ENCODE measurements at regions not wholly inside any gene's neighbourhood (a gene's known extent, or its start where the extent isn't known, plus 50 kb on each side); places are given as distances from the start of the nearest gene placed in this dataset.

DNA sequence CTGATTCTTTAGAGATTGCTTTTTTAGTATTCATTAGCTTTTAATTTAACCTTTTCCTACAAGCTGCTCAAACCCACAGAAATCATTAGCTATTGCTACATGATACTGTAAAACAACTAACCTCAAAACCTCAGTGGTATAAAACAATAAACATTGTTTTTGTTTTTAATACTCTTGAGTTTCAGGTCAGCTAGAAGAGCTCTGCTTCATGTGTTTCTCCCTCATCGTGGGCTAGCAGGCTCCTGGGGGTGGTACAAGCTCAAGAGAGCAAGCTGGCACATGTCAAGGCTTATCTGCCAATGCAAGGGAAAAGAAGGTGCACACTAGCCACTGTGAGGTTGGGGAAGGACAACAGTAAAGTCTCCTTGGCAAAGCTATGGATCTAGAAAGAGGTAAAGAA is 232.9 kb upstream of the PHF14 start:
- no peak overlapping the region for H3K4me3 ChIP-seq (ENCODE audit: low read depth, low read length)
- DNase-seq (ENCODE audit: low read depth), result no peak
- TF ChIP-seq, protein P1, sequence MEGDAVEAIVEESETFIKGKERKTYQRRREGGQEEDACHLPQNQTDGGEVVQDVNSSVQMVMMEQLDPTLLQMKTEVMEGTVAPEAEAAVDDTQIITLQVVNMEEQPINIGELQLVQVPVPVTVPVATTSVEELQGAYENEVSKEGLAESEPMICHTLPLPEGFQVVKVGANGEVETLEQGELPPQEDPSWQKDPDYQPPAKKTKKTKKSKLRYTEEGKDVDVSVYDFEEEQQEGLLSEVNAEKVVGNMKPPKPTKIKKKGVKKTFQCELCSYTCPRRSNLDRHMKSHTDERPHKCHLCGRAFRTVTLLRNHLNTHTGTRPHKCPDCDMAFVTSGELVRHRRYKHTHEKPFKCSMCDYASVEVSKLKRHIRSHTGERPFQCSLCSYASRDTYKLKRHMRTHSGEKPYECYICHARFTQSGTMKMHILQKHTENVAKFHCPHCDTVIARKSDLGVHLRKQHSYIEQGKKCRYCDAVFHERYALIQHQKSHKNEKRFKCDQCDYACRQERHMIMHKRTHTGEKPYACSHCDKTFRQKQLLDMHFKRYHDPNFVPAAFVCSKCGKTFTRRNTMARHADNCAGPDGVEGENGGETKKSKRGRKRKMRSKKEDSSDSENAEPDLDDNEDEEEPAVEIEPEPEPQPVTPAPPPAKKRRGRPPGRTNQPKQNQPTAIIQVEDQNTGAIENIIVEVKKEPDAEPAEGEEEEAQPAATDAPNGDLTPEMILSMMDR (IDR thresholded peaks at IDR 0.05; ENCODE audit: insufficient read depth, low read depth, low read length), result no peak

DNA sequence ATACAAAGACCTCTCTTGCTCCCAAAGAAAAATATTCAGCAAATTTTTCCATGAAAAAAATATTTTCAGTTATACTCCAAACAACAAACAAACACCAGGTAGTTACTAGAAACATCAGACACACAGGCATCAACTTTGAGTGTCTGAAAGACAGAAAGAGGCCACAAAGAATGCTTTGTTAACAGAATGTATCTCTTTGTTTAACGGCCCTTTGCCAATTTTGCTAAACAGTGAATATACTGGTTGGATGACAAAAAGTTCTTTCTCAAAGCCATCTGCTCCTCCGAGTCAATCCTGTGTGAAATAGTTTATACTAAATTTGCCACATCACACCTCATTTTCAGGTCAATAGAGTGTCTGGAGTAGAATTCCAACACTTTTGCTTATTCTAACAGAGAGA is 216.7 kb upstream of the PHF14 start:
- H3K4me3 ChIP-seq (ENCODE audit: low read depth, low read length), result no peak overlapping the region
- TF ChIP-seq, protein P1 (IDR thresholded peaks at IDR 0.05; ENCODE audit: insufficient read depth, low read depth, low read length), result no peak
- no peak for DNase-seq (ENCODE audit: low read depth)

DNA sequence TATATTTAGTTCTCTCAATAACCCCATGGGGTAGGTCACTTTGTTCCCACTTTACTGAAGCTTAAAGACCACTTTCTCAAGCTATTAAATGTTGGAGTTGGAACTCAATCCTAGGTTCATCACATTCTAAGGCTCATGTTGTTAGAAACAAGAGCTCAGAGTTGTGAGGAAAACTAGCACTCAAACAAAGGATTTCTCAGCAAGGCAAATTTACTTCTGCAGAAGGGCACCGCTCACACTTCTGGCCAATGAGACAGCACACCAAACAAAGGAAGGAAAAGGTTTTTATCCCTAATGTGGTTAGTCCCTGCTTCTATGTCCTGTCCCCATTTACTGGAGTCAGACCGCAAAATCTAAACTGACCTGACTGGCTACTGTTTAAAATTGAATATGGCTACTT is 214.6 kb upstream of the PHF14 start:
- no peak overlapping the region for H3K4me3 ChIP-seq (ENCODE audit: low read depth, low read length)
- DNase-seq (ENCODE audit: low read depth), result no peak
- TF ChIP-seq, protein P1 (IDR thresholded peaks at IDR 0.05; ENCODE audit: insufficient read depth, low read depth, low read length), result no peak

DNA sequence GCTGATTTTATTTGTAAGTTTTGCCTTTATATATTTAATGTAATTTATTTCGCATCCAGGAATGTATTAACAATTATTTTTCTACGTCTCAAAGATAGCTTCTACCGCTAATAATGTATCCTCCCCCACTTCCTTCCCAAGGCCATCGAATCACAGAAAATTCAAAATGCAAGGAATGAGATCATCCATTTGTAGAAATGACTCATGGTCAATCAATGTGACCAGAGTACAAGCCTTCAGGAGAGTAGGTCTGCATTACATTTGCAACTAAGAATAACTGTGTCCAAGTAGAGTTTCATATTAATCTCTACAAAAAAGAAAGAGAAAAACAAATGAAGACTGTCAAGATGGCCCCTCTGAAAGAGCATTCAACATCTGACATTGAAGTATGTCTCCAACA is 205.9 kb upstream of the PHF14 start:
- H3K4me3 ChIP-seq (ENCODE audit: low read depth, low read length), result no peak overlapping the region
- TF ChIP-seq, protein P1 (IDR thresholded peaks at IDR 0.05; ENCODE audit: insufficient read depth, low read depth, low read length), result no peak
- DNase-seq (ENCODE audit: low read depth), result no peak

DNA sequence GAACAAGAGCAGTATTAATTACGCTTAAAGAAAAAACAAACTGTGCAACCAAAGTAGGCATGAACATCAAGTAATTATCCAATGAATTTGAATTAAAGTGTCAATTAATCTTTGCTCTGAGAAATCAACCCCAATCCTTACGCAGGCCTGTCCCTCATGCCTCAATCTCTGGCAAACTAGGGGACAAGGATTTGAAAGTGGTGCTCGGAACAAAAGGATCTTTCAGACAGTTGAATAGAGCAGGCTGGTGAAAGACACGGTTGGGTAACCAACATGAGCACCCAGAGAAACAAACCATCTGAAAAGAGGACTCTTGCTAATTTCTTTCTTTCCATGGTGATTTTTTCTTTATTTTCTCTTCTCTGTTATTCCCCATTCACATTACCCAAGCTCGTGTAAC is 203.5 kb upstream of the PHF14 start:
- H3K4me3 ChIP-seq (ENCODE audit: low read depth, low read length), result no peak overlapping the region
- DNase-seq (ENCODE audit: low read depth), result no peak
- TF ChIP-seq, protein P1 (IDR thresholded peaks at IDR 0.05; ENCODE audit: insufficient read depth, low read depth, low read length), result no peak

DNA sequence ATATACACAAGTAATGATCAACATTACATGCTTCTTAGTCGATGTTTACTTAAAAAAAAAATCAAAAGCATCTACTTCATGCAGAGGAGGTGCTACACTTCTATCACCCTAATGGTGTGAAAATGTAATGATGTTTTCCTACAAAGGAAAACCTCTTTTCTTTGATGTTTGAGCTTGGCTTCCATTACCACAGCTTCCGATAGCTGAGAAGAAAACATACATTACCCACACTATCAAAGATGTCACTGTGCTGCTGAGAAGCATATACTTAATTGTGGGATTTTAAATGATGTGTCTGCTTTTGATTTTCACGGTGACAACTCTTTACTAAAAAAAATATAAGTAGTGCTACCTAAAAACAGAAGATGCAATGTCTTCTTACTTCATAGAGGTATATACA is 200.2 kb upstream of the PHF14 start:
- DNase-seq (ENCODE audit: low read depth), result no peak
- H3K4me3 ChIP-seq (ENCODE audit: low read depth, low read length), result no peak overlapping the region
- TF ChIP-seq, protein P1 (IDR thresholded peaks at IDR 0.05; ENCODE audit: insufficient read depth, low read depth, low read length), result no peak
